GM23338 (cell line): ENCODE measurements at regions not wholly inside any gene's neighbourhood (a gene's known extent, or its start where the extent isn't known, plus 50 kb on each side); places are given as distances from the start of the nearest gene placed in this dataset.
A peak's percentile ranks its signal among the peaks of the same experiment; 100 is the strongest.

ENCODE experiments used
- ATAC-seq: fragments of 200-7000 bp; cut with Tn5 transposase; 3 replicates; pipeline ENCODE4 v1.9.1; 2020
- DNase-seq: peaks from one replicate; pipeline ENCODE4 v3.0.0-alpha.2; 2015; ENCODE audit warnings: low spot score
- H2AFZ ChIP-seq: fragments of 200-600 bp; sonication (generic); 2 replicates; pipeline ENCODE4 v1.8.0; 2016; ENCODE audit warnings: antibody characterized with exemption, mild to moderate bottlenecking, moderate library complexity
- H3F3A ChIP-seq: fragments of 200-600 bp; sonication (generic); replicated peaks from 2 replicates; pipeline ENCODE4 v1.8.0; 2017; ENCODE audit warnings: antibody characterized with exemption, mixed run types, low read depth
- H3K27ac ChIP-seq: fragments of 200-600 bp; sonication (generic); 2 replicates; pipeline ENCODE4 v1.6.1; 2016; ENCODE audit warnings: low read depth
- H3K27me3 ChIP-seq: fragments of 200-600 bp; sonication (generic); 2 replicates; pipeline ENCODE4 v1.8.0; 2016; ENCODE audit warnings: mild to moderate bottlenecking, mixed run types, moderate library complexity; ENCODE audit not compliant: insufficient read depth
- H3K36me3 ChIP-seq: fragments of 200-600 bp; sonication (generic); 2 replicates; pipeline ENCODE4 v1.8.0; 2016; ENCODE audit warnings: mild to moderate bottlenecking; ENCODE audit not compliant: insufficient read depth
- H3K4me1 ChIP-seq: fragments of 200-600 bp; sonication (generic); 2 replicates; pipeline ENCODE4 v1.8.0; 2016; ENCODE audit warnings: mild to moderate bottlenecking, moderate library complexity; ENCODE audit not compliant: insufficient read depth
- H3K4me2 ChIP-seq: fragments of 200-600 bp; sonication (generic); 2 replicates; pipeline ENCODE4 v1.7.1; 2017; ENCODE audit warnings: mixed run types
- H3K4me3 ChIP-seq: fragments of 200-600 bp; sonication (generic); 2 replicates; pipeline ENCODE4 v1.6.1; 2016; ENCODE audit warnings: mixed run types
- H3K79me2 ChIP-seq: fragments of 200-600 bp; sonication (generic); replicated peaks from 2 replicates; pipeline ENCODE4 v1.8.0; 2017; ENCODE audit warnings: mild to moderate bottlenecking; ENCODE audit not compliant: insufficient read depth
- H3K9me2 ChIP-seq: fragments of 200-600 bp; sonication (generic); 2 replicates; pipeline ENCODE4 v1.8.0; 2017; ENCODE audit not compliant: insufficient read depth
- H4K20me1 ChIP-seq: fragments of 200-600 bp; sonication (generic); replicated peaks from 2 replicates; pipeline ENCODE4 v1.8.0; 2017; ENCODE audit warnings: mild to moderate bottlenecking; ENCODE audit not compliant: insufficient read depth
- H3K27ac Mint-ChIP-seq: 2 replicates; pipeline ENCODE4 v1.8.0; 2020; ENCODE audit warnings: inconsistent platforms, mild to moderate bottlenecking, moderate library complexity, mixed read lengths
- H3K27me3 Mint-ChIP-seq: 3 replicates; pipeline ENCODE4 v1.8.0; 2022; ENCODE audit warnings: low read depth, mild to moderate bottlenecking, moderate library complexity, mixed read lengths, inconsistent platforms; ENCODE audit not compliant: insufficient read depth, poor library complexity
- H3K36me3 Mint-ChIP-seq: 3 replicates; pipeline ENCODE4 v1.8.0; 2021; ENCODE audit warnings: low read depth, mild to moderate bottlenecking, inconsistent platforms, moderate library complexity, mixed read lengths
- H3K4me1 Mint-ChIP-seq: 3 replicates; pipeline ENCODE4 v1.8.0; 2020; ENCODE audit warnings: mild to moderate bottlenecking, inconsistent platforms, mixed read lengths
- H3K4me3 Mint-ChIP-seq: 3 replicates; pipeline ENCODE4 v1.8.0; 2021; ENCODE audit warnings: moderate library complexity, mild to moderate bottlenecking, inconsistent platforms, mixed read lengths
- H3K9me3 Mint-ChIP-seq: 3 replicates; pipeline ENCODE4 v1.8.0; 2020; ENCODE audit warnings: moderate library complexity, mild to moderate bottlenecking, inconsistent platforms, mixed read lengths
- CREB1 ChIP-seq: fragments of 250-450 bp; sonication (Bioruptor Pico); IDR thresholded peaks from 2 replicates; pipeline ENCODE4 v1.5.0; 2020; ENCODE audit warnings: low read depth, mild to moderate bottlenecking, moderate library complexity
- EZH2 ChIP-seq: fragments of 200-600 bp; sonication (generic); IDR thresholded peaks from one replicate; pipeline ENCODE4 v1.8.0; 2017; ENCODE audit warnings: antibody characterized with exemption, mild to moderate bottlenecking, low read depth; ENCODE audit not compliant: unreplicated experiment
- EZH2phosphoT487 ChIP-seq: fragments of 200-600 bp; sonication (generic); IDR thresholded peaks from one replicate; pipeline ENCODE4 v1.8.1; 2018; ENCODE audit warnings: antibody characterized with exemption; ENCODE audit not compliant: unreplicated experiment
- ZNF331 ChIP-seq: fragments of 250-450 bp; sonication (Bioruptor Pico); IDR thresholded peaks from 2 replicates; pipeline ENCODE4 v1.5.0; 2020; ENCODE audit warnings: low read depth, mild to moderate bottlenecking, moderate library complexity
- TF ChIP-seq, protein P1 (sequence below): fragments of 250-450 bp; sonication (Bioruptor Pico); IDR thresholded peaks from 2 replicates; pipeline ENCODE4 v1.5.0; 2020; ENCODE audit warnings: mild to moderate bottlenecking, moderate library complexity
- TF ChIP-seq, protein P2 (sequence below), 2 experiments: fragments of 200-600 bp in 1 of 2; sonication (generic) in 1 of 2; conservative IDR thresholded peaks; 2 replicates each; pipeline versions ENCODE4 v1.5.1 to v1.6.1; 2016 to 2017; ENCODE audit warnings: antibody characterized with exemption in 2 of 2, low read depth in 2 of 2, mild to moderate bottlenecking in 2 of 2, moderate library complexity in 1 of 2

DNA sequence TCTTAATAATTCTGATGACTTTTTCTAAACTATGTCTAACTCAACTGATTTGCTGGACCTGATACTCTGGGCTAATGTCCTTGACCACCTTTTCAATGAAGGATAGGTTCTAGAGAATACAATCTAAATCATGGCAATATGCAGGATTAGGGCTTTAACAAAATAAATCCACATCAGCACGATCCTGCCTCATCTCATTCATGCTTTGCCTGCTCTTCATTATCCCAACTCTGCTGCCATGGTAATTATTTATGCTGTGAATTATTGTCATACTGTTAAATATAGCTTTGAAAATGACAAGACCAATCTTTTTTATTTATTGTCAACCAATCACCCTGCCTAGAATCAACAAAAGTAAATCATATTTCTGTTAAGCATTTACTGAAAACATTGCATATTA is 2176.7 kb upstream of the AGA start (continued):
- TF ChIP-seq EZH2 = no peak
- TF ChIP-seq, protein P1, sequence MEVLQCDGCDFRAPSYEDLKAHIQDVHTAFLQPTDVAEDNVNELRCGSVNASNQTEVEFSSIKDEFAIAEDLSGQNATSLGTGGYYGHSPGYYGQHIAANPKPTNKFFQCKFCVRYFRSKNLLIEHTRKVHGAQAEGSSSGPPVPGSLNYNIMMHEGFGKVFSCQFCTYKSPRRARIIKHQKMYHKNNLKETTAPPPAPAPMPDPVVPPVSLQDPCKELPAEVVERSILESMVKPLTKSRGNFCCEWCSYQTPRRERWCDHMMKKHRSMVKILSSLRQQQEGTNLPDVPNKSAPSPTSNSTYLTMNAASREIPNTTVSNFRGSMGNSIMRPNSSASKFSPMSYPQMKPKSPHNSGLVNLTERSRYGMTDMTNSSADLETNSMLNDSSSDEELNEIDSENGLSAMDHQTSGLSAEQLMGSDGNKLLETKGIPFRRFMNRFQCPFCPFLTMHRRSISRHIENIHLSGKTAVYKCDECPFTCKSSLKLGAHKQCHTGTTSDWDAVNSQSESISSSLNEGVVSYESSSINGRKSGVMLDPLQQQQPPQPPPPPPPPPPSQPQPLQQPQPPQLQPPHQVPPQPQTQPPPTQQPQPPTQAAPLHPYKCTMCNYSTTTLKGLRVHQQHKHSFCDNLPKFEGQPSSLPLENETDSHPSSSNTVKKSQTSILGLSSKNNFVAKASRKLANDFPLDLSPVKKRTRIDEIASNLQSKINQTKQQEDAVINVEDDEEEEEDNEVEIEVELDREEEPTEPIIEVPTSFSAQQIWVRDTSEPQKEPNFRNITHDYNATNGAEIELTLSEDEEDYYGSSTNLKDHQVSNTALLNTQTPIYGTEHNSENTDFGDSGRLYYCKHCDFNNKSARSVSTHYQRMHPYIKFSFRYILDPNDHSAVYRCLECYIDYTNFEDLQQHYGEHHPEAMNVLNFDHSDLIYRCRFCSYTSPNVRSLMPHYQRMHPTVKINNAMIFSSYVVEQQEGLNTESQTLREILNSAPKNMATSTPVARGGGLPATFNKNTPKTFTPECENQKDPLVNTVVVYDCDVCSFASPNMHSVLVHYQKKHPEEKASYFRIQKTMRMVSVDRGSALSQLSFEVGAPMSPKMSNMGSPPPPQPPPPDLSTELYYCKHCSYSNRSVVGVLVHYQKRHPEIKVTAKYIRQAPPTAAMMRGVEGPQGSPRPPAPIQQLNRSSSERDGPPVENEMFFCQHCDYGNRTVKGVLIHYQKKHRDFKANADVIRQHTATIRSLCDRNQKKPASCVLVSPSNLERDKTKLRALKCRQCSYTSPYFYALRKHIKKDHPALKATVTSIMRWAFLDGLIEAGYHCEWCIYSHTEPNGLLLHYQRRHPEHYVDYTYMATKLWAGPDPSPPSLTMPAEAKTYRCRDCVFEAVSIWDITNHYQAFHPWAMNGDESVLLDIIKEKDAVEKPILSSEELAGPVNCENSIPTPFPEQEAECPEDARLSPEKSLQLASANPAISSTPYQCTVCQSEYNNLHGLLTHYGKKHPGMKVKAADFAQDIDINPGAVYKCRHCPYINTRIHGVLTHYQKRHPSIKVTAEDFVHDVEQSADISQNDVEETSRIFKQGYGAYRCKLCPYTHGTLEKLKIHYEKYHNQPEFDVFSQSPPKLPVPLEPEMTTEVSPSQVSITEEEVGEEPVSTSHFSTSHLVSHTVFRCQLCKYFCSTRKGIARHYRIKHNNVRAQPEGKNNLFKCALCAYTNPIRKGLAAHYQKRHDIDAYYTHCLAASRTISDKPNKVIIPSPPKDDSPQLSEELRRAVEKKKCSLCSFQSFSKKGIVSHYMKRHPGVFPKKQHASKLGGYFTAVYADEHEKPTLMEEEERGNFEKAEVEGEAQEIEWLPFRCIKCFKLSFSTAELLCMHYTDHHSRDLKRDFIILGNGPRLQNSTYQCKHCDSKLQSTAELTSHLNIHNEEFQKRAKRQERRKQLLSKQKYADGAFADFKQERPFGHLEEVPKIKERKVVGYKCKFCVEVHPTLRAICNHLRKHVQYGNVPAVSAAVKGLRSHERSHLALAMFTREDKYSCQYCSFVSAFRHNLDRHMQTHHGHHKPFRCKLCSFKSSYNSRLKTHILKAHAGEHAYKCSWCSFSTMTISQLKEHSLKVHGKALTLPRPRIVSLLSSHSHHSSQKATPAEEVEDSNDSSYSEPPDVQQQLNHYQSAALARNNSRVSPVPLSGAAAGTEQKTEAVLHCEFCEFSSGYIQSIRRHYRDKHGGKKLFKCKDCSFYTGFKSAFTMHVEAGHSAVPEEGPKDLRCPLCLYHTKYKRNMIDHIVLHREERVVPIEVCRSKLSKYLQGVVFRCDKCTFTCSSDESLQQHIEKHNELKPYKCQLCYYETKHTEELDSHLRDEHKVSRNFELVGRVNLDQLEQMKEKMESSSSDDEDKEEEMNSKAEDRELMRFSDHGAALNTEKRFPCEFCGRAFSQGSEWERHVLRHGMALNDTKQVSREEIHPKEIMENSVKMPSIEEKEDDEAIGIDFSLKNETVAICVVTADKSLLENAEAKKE (CRISPR knock-in tag) = no peak
- no peak for TF ChIP-seq ZNF331

GRCh38 chr4:179624768-179625181 is 2182.5 kb upstream of the AGA start:
- no peaks in the 10 kb centered on the region for H3K9me2 ChIP-seq
- H3K27me3 Mint-ChIP-seq = no peaks in the 10 kb centered on the region
- H3K4me2 ChIP-seq = no peak overlapping the region
- H3K9me3 Mint-ChIP-seq = peaks cover 2% of the 10 kb centered on the region; the same call in 2 of the 3 replicates
- peak overlapping the region; percentile 74; the same call in 1 of the 2 replicates for H2AFZ ChIP-seq
- ATAC-seq = peak; percentile 55; the same call in 2 of the 3 replicates
- H3K4me3 ChIP-seq = no peak overlapping the region
- no peak for DNase-seq
- no peaks in the 10 kb centered on the region for H3K4me1 ChIP-seq
- no peak overlapping the region for H3K4me3 Mint-ChIP-seq
- no peaks in the 10 kb centered on the region for H3F3A ChIP-seq
- H3K36me3 Mint-ChIP-seq = no peaks in the 10 kb centered on the region
- H3K36me3 ChIP-seq = no peaks in the 10 kb centered on the region
- H3K27ac Mint-ChIP-seq = peak overlapping the region; percentile 19; the same call in 1 of the 2 replicates
- H4K20me1 ChIP-seq = no peaks in the 10 kb centered on the region
- H3K27me3 ChIP-seq = no peaks in the 10 kb centered on the region
- TF ChIP-seq EZH2 (no peak), CREB1 (no peak)
- no peaks in the 10 kb centered on the region for H3K79me2 ChIP-seq
- H3K4me1 Mint-ChIP-seq = no peaks in the 10 kb centered on the region
- H3K27ac ChIP-seq = no peak overlapping the region

GRCh38 chr4:179625406-179625805 is 2183.2 kb upstream of the AGA start:
- Mint-ChIP-seq H3K36me3 (no peaks in the 10 kb centered on the region), H3K4me3 (no peak overlapping the region), H3K4me1 (no peaks in the 10 kb centered on the region), H3K27me3 (no peaks in the 10 kb centered on the region), H3K9me3 (peaks cover 2% of the 10 kb centered on the region; the same call in 2 of the 3 replicates), H3K27ac (no peak overlapping the region)
- Histone ChIP-seq H3K27me3 (no peaks in the 10 kb centered on the region), H2AFZ (0 out of 2 replicates have a peak overlapping the region, but pooled peaks have one; percentile 74), H3K4me1 (no peaks in the 10 kb centered on the region), H3K36me3 (no peaks in the 10 kb centered on the region), H3K4me2 (no peak overlapping the region), H4K20me1 (no peaks in the 10 kb centered on the region), H3F3A (no peaks in the 10 kb centered on the region), H3K4me3 (no peak overlapping the region), H3K9me2 (no peaks in the 10 kb centered on the region), H3K79me2 (no peaks in the 10 kb centered on the region), H3K27ac (no peak overlapping the region)
- no peak; the same call in 2 of the 3 replicates for ATAC-seq
- no peak for DNase-seq
- TF ChIP-seq CREB1 (no peak), EZH2phosphoT487 (no peak)
- TF ChIP-seq, protein P2, sequence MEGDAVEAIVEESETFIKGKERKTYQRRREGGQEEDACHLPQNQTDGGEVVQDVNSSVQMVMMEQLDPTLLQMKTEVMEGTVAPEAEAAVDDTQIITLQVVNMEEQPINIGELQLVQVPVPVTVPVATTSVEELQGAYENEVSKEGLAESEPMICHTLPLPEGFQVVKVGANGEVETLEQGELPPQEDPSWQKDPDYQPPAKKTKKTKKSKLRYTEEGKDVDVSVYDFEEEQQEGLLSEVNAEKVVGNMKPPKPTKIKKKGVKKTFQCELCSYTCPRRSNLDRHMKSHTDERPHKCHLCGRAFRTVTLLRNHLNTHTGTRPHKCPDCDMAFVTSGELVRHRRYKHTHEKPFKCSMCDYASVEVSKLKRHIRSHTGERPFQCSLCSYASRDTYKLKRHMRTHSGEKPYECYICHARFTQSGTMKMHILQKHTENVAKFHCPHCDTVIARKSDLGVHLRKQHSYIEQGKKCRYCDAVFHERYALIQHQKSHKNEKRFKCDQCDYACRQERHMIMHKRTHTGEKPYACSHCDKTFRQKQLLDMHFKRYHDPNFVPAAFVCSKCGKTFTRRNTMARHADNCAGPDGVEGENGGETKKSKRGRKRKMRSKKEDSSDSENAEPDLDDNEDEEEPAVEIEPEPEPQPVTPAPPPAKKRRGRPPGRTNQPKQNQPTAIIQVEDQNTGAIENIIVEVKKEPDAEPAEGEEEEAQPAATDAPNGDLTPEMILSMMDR (conservative IDR thresholded peaks at IDR 0.05; ENCODE audit: low read depth in 2 of 2) = peak in 1 of 2 experiments; percentile 33; a peak in 2 of 4 replicates
